ENCODE measurements at regions not wholly inside any gene's neighbourhood (a gene's known extent, or its start where the extent isn't known, plus 50 kb on each side); places are given as distances from the start of the nearest gene placed in this dataset.
A peak's percentile ranks its signal among the peaks of the same experiment; 100 is the strongest.

- TF ChIP-seq ZFX (IDR thresholded peaks at IDR 0.05) (no peak), CTCF (conservative IDR thresholded peaks at IDR 0.05) (no peak)
- H3K27ac ChIP-seq, result no peak overlapping the region
Measured at GRCh38 chr4:57254754-57255153, 144.6 kb upstream of the IGFBP7 start.

- H3K27ac ChIP-seq, result no peak overlapping the region
- no peak for TF ChIP-seq CTCF (conservative IDR thresholded peaks at IDR 0.05)
- TF ChIP-seq ZFX (IDR thresholded peaks at IDR 0.05), result no peak
Measured at GRCh38 chr4:57249083-57249482, 138.9 kb upstream of the IGFBP7 start.

- TF ChIP-seq CTCF (conservative IDR thresholded peaks at IDR 0.05) (no peak), ZFX (IDR thresholded peaks at IDR 0.05) (no peak)
- no peak overlapping the region for H3K27ac ChIP-seq
Measured at GRCh38 chr4:57243076-57243475, 132.9 kb upstream of the IGFBP7 start.

- TF ChIP-seq CTCF (conservative IDR thresholded peaks at IDR 0.05) (no peak), ZFX (IDR thresholded peaks at IDR 0.05) (no peak)
- H3K27ac ChIP-seq, result peak overlapping the region; percentile 72
Measured at GRCh38 chr4:57234252-57234775, 124.1 kb upstream of the IGFBP7 start.

- H3K27ac ChIP-seq, result peak overlapping the region; percentile 72
- TF ChIP-seq CTCF (conservative IDR thresholded peaks at IDR 0.05) (no peak), ZFX (IDR thresholded peaks at IDR 0.05) (no peak)
Measured at GRCh38 chr4:57233386-57233785, 123.2 kb upstream of the IGFBP7 start.

GRCh38 chr4:57231781-57232180, 121.6 kb upstream of the IGFBP7 start:
- no peak overlapping the region for H3K27ac ChIP-seq
- TF ChIP-seq CTCF (conservative IDR thresholded peaks at IDR 0.05), result no peak
- no peak for TF ChIP-seq ZFX (IDR thresholded peaks at IDR 0.05)

- no peak overlapping the region for H3K27ac ChIP-seq
- TF ChIP-seq CTCF (conservative IDR thresholded peaks at IDR 0.05) (no peak), ZFX (IDR thresholded peaks at IDR 0.05) (no peak)
Measured at GRCh38 chr4:57220734-57221133, 110.5 kb upstream of the IGFBP7 start.
